ENCODE measurements at regions not wholly inside any gene's neighbourhood (a gene's known extent, or its start where the extent isn't known, plus 50 kb on each side); places are given as distances from the start of the nearest gene placed in this dataset.

GRCh38 chr4:81881855-81882621 lies 410.3 kb upstream of the RASGEF1B start:
- Mint-ChIP-seq H3K27me3 (ENCODE audit: low read depth) (peaks cover 10% of the 10 kb centered on the region), H3K4me1 (ENCODE audit: low read depth) (peaks cover 7% of the 10 kb centered on the region), H3K36me3 (ENCODE audit: insufficient read depth) (no peaks in the 10 kb centered on the region), H3K9me3 (no peaks in the 10 kb centered on the region), H3K4me3 (no peak overlapping the region)
- ATAC-seq (no peak), DNase-seq (no peak)

- Mint-ChIP-seq H3K4me1 (ENCODE audit: low read depth) (no peaks in the 10 kb centered on the region), H3K36me3 (ENCODE audit: insufficient read depth) (no peaks in the 10 kb centered on the region), H3K4me3 (no peak overlapping the region), H3K27me3 (ENCODE audit: low read depth) (peaks cover 4% of the 10 kb centered on the region), H3K9me3 (no peaks in the 10 kb centered on the region)
- DNase-seq: no peak
- ATAC-seq: no peak
Observed at GRCh38 chr4:81876106-81876505, 404.4 kb upstream of the RASGEF1B start.

GRCh38 chr4:81874661-81875515 lies 403.2 kb upstream of the RASGEF1B start:
- H3K4me3 Mint-ChIP-seq: no peak overlapping the region
- H3K27me3 Mint-ChIP-seq (ENCODE audit: low read depth): peaks cover 4% of the 10 kb centered on the region
- no peak for DNase-seq
- H3K9me3 Mint-ChIP-seq: no peaks in the 10 kb centered on the region
- H3K36me3 Mint-ChIP-seq (ENCODE audit: insufficient read depth): no peaks in the 10 kb centered on the region
- no peak for ATAC-seq
- no peaks in the 10 kb centered on the region for H3K4me1 Mint-ChIP-seq (ENCODE audit: low read depth)

- no peaks in the 10 kb centered on the region for H3K4me1 Mint-ChIP-seq (ENCODE audit: low read depth)
- no peak for ATAC-seq
- peaks cover 4% of the 10 kb centered on the region for H3K9me3 Mint-ChIP-seq
- DNase-seq: no peak
- no peaks in the 10 kb centered on the region for H3K27me3 Mint-ChIP-seq (ENCODE audit: low read depth)
- H3K4me3 Mint-ChIP-seq: no peak overlapping the region
- no peaks in the 10 kb centered on the region for H3K36me3 Mint-ChIP-seq (ENCODE audit: insufficient read depth)
Observed at GRCh38 chr4:81870275-81870674, 398.6 kb upstream of the RASGEF1B start.

GRCh38 chr4:81860111-81860510 lies 388.4 kb upstream of the RASGEF1B start:
- ATAC-seq (no peak), DNase-seq (no peak)
- H3K36me3 Mint-ChIP-seq (ENCODE audit: insufficient read depth): no peaks in the 10 kb centered on the region
- no peaks in the 10 kb centered on the region for H3K4me1 Mint-ChIP-seq (ENCODE audit: low read depth)
- no peak overlapping the region for H3K4me3 Mint-ChIP-seq
- peaks cover 2% of the 10 kb centered on the region for H3K27me3 Mint-ChIP-seq (ENCODE audit: low read depth)
- peaks cover 1% of the 10 kb centered on the region for H3K9me3 Mint-ChIP-seq

GRCh38 chr4:81854406-81854805 lies 382.7 kb upstream of the RASGEF1B start:
- H3K36me3 Mint-ChIP-seq (ENCODE audit: insufficient read depth): peaks cover 4% of the 10 kb centered on the region
- H3K9me3 Mint-ChIP-seq: peaks cover 14% of the 10 kb centered on the region
- ATAC-seq: no peak
- H3K4me1 Mint-ChIP-seq (ENCODE audit: low read depth): peaks cover 3% of the 10 kb centered on the region
- no peak overlapping the region for H3K4me3 Mint-ChIP-seq
- H3K27me3 Mint-ChIP-seq (ENCODE audit: low read depth): no peaks in the 10 kb centered on the region
- no peak for DNase-seq

GRCh38 chr4:81852031-81852715 lies 380.5 kb upstream of the RASGEF1B start:
- ATAC-seq: no peak
- Mint-ChIP-seq H3K36me3 (ENCODE audit: insufficient read depth) (peaks cover 4% of the 10 kb centered on the region), H3K4me1 (ENCODE audit: low read depth) (peaks cover 3% of the 10 kb centered on the region), H3K9me3 (peaks cover 14% of the 10 kb centered on the region), H3K27me3 (ENCODE audit: low read depth) (no peaks in the 10 kb centered on the region), H3K4me3 (no peak overlapping the region)
- no peak for DNase-seq

- Mint-ChIP-seq H3K4me1 (ENCODE audit: low read depth) (peaks cover 3% of the 10 kb centered on the region), H3K9me3 (peaks cover 14% of the 10 kb centered on the region), H3K36me3 (ENCODE audit: insufficient read depth) (peaks cover 4% of the 10 kb centered on the region), H3K27me3 (ENCODE audit: low read depth) (no peaks in the 10 kb centered on the region), H3K4me3 (no peak overlapping the region)
- DNase-seq (no peak), ATAC-seq (no peak)
Observed at GRCh38 chr4:81850701-81851100, 379.0 kb upstream of the RASGEF1B start.

GRCh38 chr4:81845761-81846160 lies 374.1 kb upstream of the RASGEF1B start:
- no peak for ATAC-seq
- no peak for DNase-seq
- Mint-ChIP-seq H3K9me3 (no peaks in the 10 kb centered on the region), H3K36me3 (ENCODE audit: insufficient read depth) (no peaks in the 10 kb centered on the region), H3K4me3 (no peak overlapping the region), H3K27me3 (ENCODE audit: low read depth) (no peaks in the 10 kb centered on the region), H3K4me1 (ENCODE audit: low read depth) (peaks cover 1% of the 10 kb centered on the region)

GRCh38 chr4:81845273-81845672 lies 373.6 kb upstream of the RASGEF1B start:
- DNase-seq (no peak), ATAC-seq (no peak)
- Mint-ChIP-seq H3K4me1 (ENCODE audit: low read depth) (peaks cover 4% of the 10 kb centered on the region), H3K9me3 (no peaks in the 10 kb centered on the region), H3K27me3 (ENCODE audit: low read depth) (no peaks in the 10 kb centered on the region), H3K4me3 (no peak overlapping the region), H3K36me3 (ENCODE audit: insufficient read depth) (no peaks in the 10 kb centered on the region)

GRCh38 chr4:81844717-81845116 lies 373.0 kb upstream of the RASGEF1B start:
- no peaks in the 10 kb centered on the region for H3K27me3 Mint-ChIP-seq (ENCODE audit: low read depth)
- no peaks in the 10 kb centered on the region for H3K9me3 Mint-ChIP-seq
- peak; percentile 88 to 89 for ATAC-seq
- H3K4me1 Mint-ChIP-seq (ENCODE audit: low read depth): peaks cover 7% of the 10 kb centered on the region
- peak; percentile 60 for DNase-seq
- no peak overlapping the region for H3K4me3 Mint-ChIP-seq
- H3K36me3 Mint-ChIP-seq (ENCODE audit: insufficient read depth): no peaks in the 10 kb centered on the region

- Mint-ChIP-seq H3K9me3 (no peaks in the 10 kb centered on the region), H3K4me3 (no peak overlapping the region), H3K36me3 (ENCODE audit: insufficient read depth) (no peaks in the 10 kb centered on the region), H3K27me3 (ENCODE audit: low read depth) (no peaks in the 10 kb centered on the region), H3K4me1 (ENCODE audit: low read depth) (peaks cover 9% of the 10 kb centered on the region)
- ATAC-seq (peak; percentile 67), DNase-seq (no peak)
Observed at GRCh38 chr4:81839347-81840042, 367.8 kb upstream of the RASGEF1B start.

GRCh38 chr4:81838586-81838985 lies 366.9 kb upstream of the RASGEF1B start:
- ATAC-seq (no peak), DNase-seq (no peak)
- Mint-ChIP-seq H3K36me3 (ENCODE audit: insufficient read depth) (no peaks in the 10 kb centered on the region), H3K27me3 (ENCODE audit: low read depth) (no peaks in the 10 kb centered on the region), H3K4me3 (no peak overlapping the region), H3K9me3 (no peaks in the 10 kb centered on the region), H3K4me1 (ENCODE audit: low read depth) (peaks cover 9% of the 10 kb centered on the region)

GRCh38 chr4:81836716-81837115 lies 365.0 kb upstream of the RASGEF1B start:
- no peak overlapping the region for H3K4me3 Mint-ChIP-seq
- ATAC-seq: no peak

More at GRCh38 chr4:81836716-81837115, 365.0 kb upstream of the RASGEF1B start:
- H3K27me3 Mint-ChIP-seq (ENCODE audit: low read depth): no peaks in the 10 kb centered on the region
- H3K4me1 Mint-ChIP-seq (ENCODE audit: low read depth): peaks cover 9% of the 10 kb centered on the region
- H3K36me3 Mint-ChIP-seq (ENCODE audit: insufficient read depth): no peaks in the 10 kb centered on the region
- DNase-seq: no peak
- H3K9me3 Mint-ChIP-seq: no peaks in the 10 kb centered on the region
